ENCODE measurements at regions not wholly inside any gene's neighbourhood (a gene's known extent, or its start where the extent isn't known, plus 50 kb on each side); places are given as distances from the start of the nearest gene placed in this dataset.

GRCh38 chr11:70538641-70539359 is 140.5 kb downstream of the CTTN start:
- TF ChIP-seq CTCF (IDR thresholded peaks at IDR 0.05; ENCODE audit: unreplicated experiment), result no peak
- no peaks in the 10 kb centered on the region for H3K27me3 Mint-ChIP-seq (ENCODE audit: unreplicated experiment)
- peaks cover 5% of the 10 kb centered on the region for H3K9me3 Mint-ChIP-seq (ENCODE audit: low read depth, unreplicated experiment)
- CTCF ChIA-PET, result no interaction called here
- BruUV-seq (replicated peaks), result no TSS peak
- no peaks in the 10 kb centered on the region for H3K4me1 Mint-ChIP-seq (ENCODE audit: low read depth, unreplicated experiment)
- H3K27ac Mint-ChIP-seq (ENCODE audit: unreplicated experiment), result no peak overlapping the region
- intact Hi-C loops (cut with micrococcal nuclease; ENCODE audit: unreplicated experiment), result no loop called here
- no peaks in the 10 kb centered on the region for H3K36me3 Mint-ChIP-seq (ENCODE audit: insufficient read depth, unreplicated experiment)
- no peak for DNase-seq
- H3K4me3 Mint-ChIP-seq (ENCODE audit: low read depth, unreplicated experiment), result no peak overlapping the region

GRCh38 chr11:70539360-70540095 is 141.2 kb downstream of the CTTN start:
- Mint-ChIP-seq H3K4me3 (ENCODE audit: low read depth, unreplicated experiment) (no peak overlapping the region), H3K9me3 (ENCODE audit: low read depth, unreplicated experiment) (peaks cover 5% of the 10 kb centered on the region), H3K36me3 (ENCODE audit: insufficient read depth, unreplicated experiment) (no peaks in the 10 kb centered on the region), H3K27ac (ENCODE audit: unreplicated experiment) (no peak overlapping the region), H3K4me1 (ENCODE audit: low read depth, unreplicated experiment) (no peaks in the 10 kb centered on the region), H3K27me3 (ENCODE audit: unreplicated experiment) (no peaks in the 10 kb centered on the region)
- BruUV-seq (replicated peaks), result no TSS peak
- TF ChIP-seq CTCF (IDR thresholded peaks at IDR 0.05; ENCODE audit: unreplicated experiment), result no peak
- CTCF ChIA-PET, result no interaction called here
- intact Hi-C loops (cut with micrococcal nuclease; ENCODE audit: unreplicated experiment), result no loop called here
- no peak for DNase-seq

GRCh38 chr11:70540196-70540595 is 141.9 kb downstream of the CTTN start:
- Mint-ChIP-seq H3K27me3 (ENCODE audit: unreplicated experiment) (no peaks in the 10 kb centered on the region), H3K36me3 (ENCODE audit: insufficient read depth, unreplicated experiment) (no peaks in the 10 kb centered on the region), H3K4me1 (ENCODE audit: low read depth, unreplicated experiment) (no peaks in the 10 kb centered on the region), H3K9me3 (ENCODE audit: low read depth, unreplicated experiment) (peaks cover 2% of the 10 kb centered on the region), H3K4me3 (ENCODE audit: low read depth, unreplicated experiment) (no peak overlapping the region), H3K27ac (ENCODE audit: unreplicated experiment) (no peak overlapping the region)
- DNase-seq, result no peak
- CTCF ChIA-PET, result no interaction called here
- TF ChIP-seq CTCF (IDR thresholded peaks at IDR 0.05; ENCODE audit: unreplicated experiment), result no peak
- no TSS peak for BruUV-seq (replicated peaks)
- intact Hi-C loops (cut with micrococcal nuclease; ENCODE audit: unreplicated experiment), result no loop called here

GRCh38 chr11:70541176-70541575 is 142.8 kb downstream of the CTTN start:
- Mint-ChIP-seq H3K9me3 (ENCODE audit: low read depth, unreplicated experiment) (no peaks in the 10 kb centered on the region), H3K27me3 (ENCODE audit: unreplicated experiment) (no peaks in the 10 kb centered on the region), H3K4me1 (ENCODE audit: low read depth, unreplicated experiment) (no peaks in the 10 kb centered on the region), H3K36me3 (ENCODE audit: insufficient read depth, unreplicated experiment) (no peaks in the 10 kb centered on the region), H3K4me3 (ENCODE audit: low read depth, unreplicated experiment) (no peak overlapping the region), H3K27ac (ENCODE audit: unreplicated experiment) (no peak overlapping the region)
- intact Hi-C loops (cut with micrococcal nuclease; ENCODE audit: unreplicated experiment), result no loop called here
- TF ChIP-seq CTCF (IDR thresholded peaks at IDR 0.05; ENCODE audit: unreplicated experiment), result no peak
- CTCF ChIA-PET, result interaction anchor here (0.7 kb wide), 1 partner anchor 741 kb away, joined by 3 read pairs; no protein-coding TSS in a partner anchor
- no peak for DNase-seq
- BruUV-seq (replicated peaks), result no TSS peak

All from Calu3 (cell line).